ENCODE measurements at regions not wholly inside any gene's neighbourhood (a gene's known extent, or its start where the extent isn't known, plus 50 kb on each side); places are given as distances from the start of the nearest gene placed in this dataset.
A peak's percentile ranks its signal among the peaks of the same experiment; 100 is the strongest.

- no peak for DNase-seq (ENCODE audit: low read depth)
- no peak overlapping the region for H3K4me3 ChIP-seq (ENCODE audit: low read depth, low read length)
- TF ChIP-seq MYC (IDR thresholded peaks at IDR 0.05; ENCODE audit: low read depth, low read length) (no peak), MAX (IDR thresholded peaks at IDR 0.05; ENCODE audit: low read depth, low read length) (no peak), CTCF (IDR thresholded peaks at IDR 0.05; ENCODE audit: low read depth, low read length) (no peak)
These were observed 399.3 kb upstream of the FSHR start for GRCh38 chr2:49553658-49554057.

GRCh38 chr2:49532702-49533101, 378.4 kb upstream of the FSHR start:
- no peak for DNase-seq (ENCODE audit: low read depth)
- TF ChIP-seq MAX (IDR thresholded peaks at IDR 0.05; ENCODE audit: low read depth, low read length) (no peak), POLR2A (IDR thresholded peaks at IDR 0.05; ENCODE audit: extremely low read depth, insufficient read length) (no peak), CTCF (IDR thresholded peaks at IDR 0.05; ENCODE audit: low read depth, low read length) (no peak), MYC (IDR thresholded peaks at IDR 0.05; ENCODE audit: low read depth, low read length) (no peak)
- no peak overlapping the region for H3K4me3 ChIP-seq (ENCODE audit: low read depth, low read length)

GRCh38 chr2:49515996-49516782, 361.9 kb upstream of the FSHR start:
- H3K4me3 ChIP-seq (ENCODE audit: low read depth, low read length) = no peak overlapping the region
- DNase-seq (ENCODE audit: low read depth) = no peak
- TF ChIP-seq POLR2A (IDR thresholded peaks at IDR 0.05; ENCODE audit: extremely low read depth, insufficient read length) (no peak), MYC (IDR thresholded peaks at IDR 0.05; ENCODE audit: low read depth, low read length) (no peak), MAX (IDR thresholded peaks at IDR 0.05; ENCODE audit: low read depth, low read length) (no peak), CTCF (IDR thresholded peaks at IDR 0.05; ENCODE audit: low read depth, low read length) (no peak)

GRCh38 chr2:49514201-49514600, 359.9 kb upstream of the FSHR start:
- H3K4me3 ChIP-seq (ENCODE audit: low read depth, low read length) = no peak overlapping the region
- TF ChIP-seq CTCF (IDR thresholded peaks at IDR 0.05; ENCODE audit: low read depth, low read length) (no peak), MAX (IDR thresholded peaks at IDR 0.05; ENCODE audit: low read depth, low read length) (no peak), MYC (IDR thresholded peaks at IDR 0.05; ENCODE audit: low read depth, low read length) (no peak), POLR2A (IDR thresholded peaks at IDR 0.05; ENCODE audit: extremely low read depth, insufficient read length) (no peak)
- DNase-seq (ENCODE audit: low read depth) = no peak

GRCh38 chr2:49490710-49491109, 336.4 kb upstream of the FSHR start:
- H3K4me3 ChIP-seq (ENCODE audit: low read depth, low read length) = no peak overlapping the region
- TF ChIP-seq POLR2A (IDR thresholded peaks at IDR 0.05; ENCODE audit: extremely low read depth, insufficient read length) (no peak), CTCF (IDR thresholded peaks at IDR 0.05; ENCODE audit: low read depth, low read length) (peak; percentile 88)
- DNase-seq (ENCODE audit: low read depth) = peak; percentile 59

- DNase-seq (ENCODE audit: low read depth) = no peak
- TF ChIP-seq MYC (IDR thresholded peaks at IDR 0.05; ENCODE audit: low read depth, low read length) (no peak), MAX (IDR thresholded peaks at IDR 0.05; ENCODE audit: low read depth, low read length) (no peak), CTCF (IDR thresholded peaks at IDR 0.05; ENCODE audit: low read depth, low read length) (no peak), POLR2A (IDR thresholded peaks at IDR 0.05; ENCODE audit: extremely low read depth, insufficient read length) (no peak)
- no peak overlapping the region for H3K4me3 ChIP-seq (ENCODE audit: low read depth, low read length)
These were observed 332.8 kb upstream of the FSHR start for GRCh38 chr2:49487139-49487538.
